ENCODE measurements at regions not wholly inside any gene's neighbourhood (a gene's known extent, or its start where the extent isn't known, plus 50 kb on each side); places are given as distances from the start of the nearest gene placed in this dataset.
"Not testable (repeated sequence)": the region's sequence is repeated elsewhere in the genome, so short reads cannot be mapped to it uniquely, and the experiment has no call there.

DNA sequence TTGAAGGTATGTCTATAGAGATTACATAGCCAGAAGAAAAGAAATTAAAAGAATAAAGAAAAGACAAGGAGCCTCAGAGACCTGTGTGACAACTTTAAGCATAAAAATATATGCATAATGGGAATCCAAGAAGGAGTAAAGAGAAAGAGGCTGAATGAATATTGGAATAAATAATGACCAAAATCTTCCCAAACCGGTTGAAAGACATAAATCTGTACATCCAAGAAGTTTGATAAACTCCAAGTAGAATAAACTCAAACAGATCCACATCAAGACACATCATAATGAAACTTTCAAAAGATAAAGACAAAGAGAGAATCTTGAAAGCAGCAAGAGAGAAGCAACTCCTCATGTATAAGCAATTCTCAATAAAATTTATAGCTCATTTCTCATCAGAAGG lies 132.4 kb upstream of the ZNF516 start:
- no peak for DNase-seq

DNA sequence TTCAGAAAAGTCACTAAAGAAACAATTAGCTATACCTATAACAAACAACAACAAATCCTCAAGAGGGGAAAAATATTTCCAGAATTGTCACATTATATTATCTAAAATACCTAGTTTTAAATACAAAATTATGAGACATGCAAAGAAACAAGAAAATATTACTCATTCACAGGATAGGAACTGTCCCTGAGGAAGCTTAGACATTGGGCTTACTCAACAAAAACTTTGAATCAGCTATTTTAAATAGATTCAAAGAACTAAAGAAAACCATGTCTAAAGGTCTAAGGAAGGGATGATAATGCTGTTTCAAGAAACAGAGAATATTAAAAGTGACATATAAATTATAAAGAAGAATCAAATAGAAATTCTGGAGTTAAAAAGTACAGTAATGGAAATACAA lies 131.9 kb upstream of the ZNF516 start:
- DNase-seq, result no peak

DNA sequence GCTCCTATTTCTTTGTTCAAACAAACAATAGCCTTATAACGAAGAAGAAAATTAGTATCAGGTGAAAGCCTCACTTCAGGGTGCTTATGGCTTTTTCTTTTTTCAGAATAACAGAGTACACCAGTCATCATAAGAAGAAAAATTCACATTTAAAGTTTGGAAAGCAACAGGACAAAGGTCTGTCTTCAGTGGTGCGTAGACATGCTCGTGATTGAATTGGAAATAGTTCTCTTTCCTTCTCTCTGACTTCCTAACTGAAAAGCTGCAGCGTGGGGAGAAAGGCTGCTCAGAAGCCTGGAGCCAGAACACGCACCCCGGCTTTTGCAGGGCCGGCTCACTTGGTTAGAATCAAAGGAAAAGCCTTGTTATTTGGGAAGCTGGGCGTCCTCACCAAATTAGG lies 127.6 kb upstream of the ZNF516 start:
- no peak for DNase-seq

GRCh38 chr18:76621782-76622495 lies 126.9 kb upstream of the ZNF516 start:
- DNase-seq, result no peak

DNA sequence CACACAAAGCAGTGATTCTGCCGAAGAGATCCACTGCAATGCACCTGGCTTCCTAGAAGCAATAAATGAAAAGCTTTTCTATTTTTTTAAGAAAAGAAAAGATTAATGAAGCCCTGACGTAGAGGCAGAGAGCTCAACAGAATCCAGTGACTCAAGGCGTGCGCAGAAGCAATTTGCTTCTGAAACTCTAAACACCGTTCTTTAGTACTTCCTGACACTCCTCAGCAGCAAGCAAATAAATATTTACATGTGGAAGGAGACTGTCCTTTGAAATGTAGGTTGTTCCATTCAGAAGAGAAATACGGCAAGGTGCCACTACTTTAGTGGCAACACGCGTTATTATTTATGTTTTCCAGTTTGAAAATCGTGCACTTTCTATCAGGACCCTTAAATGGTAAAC lies 126.2 kb upstream of the ZNF516 start:
- DNase-seq, result no peak

DNA sequence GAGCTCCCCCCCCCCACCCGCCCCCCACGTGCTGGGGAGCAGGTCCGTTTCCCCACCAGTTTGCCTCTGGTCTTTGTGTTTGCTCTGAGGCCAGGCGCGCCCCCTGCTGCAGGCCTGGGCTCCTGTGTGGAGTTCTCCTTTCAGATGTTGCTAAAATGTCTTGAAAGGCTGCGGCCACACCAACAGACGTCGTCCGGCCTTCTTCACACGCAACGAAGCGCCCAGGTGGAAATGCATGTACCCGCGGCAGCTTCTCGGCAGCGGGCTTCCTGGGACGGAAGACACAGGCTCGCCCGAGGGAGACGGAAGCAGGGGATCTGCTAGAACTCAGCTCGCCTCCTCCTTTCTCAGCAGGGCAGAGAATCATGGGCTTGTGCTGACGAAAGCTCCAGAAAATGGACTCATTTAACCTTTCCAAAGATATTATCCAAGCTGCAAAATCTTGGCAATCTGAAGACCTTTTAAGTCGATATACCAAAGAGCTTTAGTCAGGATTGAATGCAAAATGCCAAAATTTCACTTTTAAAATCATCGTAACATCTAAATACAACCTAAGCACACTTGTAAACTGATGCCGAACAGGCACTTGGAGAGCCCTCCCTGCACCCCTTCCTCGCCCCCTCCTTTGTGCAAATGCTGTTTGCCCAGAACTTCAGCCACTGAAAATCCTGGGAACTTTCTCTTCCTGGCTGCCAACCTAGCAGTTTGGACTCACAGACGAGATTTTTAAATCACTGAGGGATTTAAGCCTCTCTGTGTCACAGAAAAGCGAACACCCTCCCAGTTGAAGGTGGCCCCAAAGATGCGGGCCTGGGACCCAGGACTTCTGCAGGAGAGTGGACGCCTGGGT lies 125.5 kb upstream of the ZNF516 start:
- DNase-seq, result peak; percentile 26 to 50

GRCh38 chr18:76619621-76620315 lies 124.7 kb upstream of the ZNF516 start:
- DNase-seq, result peak; percentile 26 to 45

DNA sequence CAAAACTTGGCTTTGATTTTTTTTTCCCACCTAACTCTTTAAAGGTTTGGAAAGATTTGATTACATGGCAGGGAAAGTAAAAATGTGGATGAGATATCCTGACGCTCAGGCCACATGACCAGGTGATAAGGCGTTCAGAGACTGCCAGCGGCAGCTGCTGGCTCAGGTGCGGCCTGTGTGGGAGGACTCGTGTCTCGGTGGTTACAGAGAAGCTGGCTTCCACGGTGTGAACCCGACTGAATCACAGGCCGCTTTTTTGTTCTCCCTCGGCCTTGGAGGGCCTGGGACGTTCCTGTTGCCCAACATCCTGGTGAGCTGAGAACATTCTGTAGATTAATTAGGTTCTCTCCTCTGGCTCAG lies 124.2 kb upstream of the ZNF516 start:
- peak in 1 of 2 experiments; percentile 13 for DNase-seq

- DNase-seq, result no peak
Observed at GRCh38 chr18:76618721-76619120, 123.7 kb upstream of the ZNF516 start.

DNA sequence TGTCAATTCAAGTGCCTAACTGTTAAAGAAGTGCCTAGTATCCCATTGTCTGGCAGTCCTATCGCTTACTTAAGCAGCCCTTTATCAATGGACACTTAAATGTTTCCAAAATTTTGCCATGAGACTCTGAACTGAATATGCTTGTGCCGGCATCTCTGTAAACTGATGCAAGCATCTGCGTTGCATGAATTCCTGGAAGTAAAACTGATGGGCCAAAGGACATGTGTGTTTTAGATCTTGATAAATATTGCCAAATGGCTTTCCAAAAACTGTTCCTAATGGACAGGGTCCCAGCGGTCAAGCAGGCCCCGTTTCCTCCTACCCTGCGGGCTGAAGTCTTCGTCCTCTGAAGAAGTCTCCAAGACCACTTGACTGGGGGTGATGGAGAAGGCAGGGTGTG lies 121.3 kb upstream of the ZNF516 start:
- no peak for DNase-seq

- no peak for DNase-seq
Observed at GRCh38 chr18:76615065-76615733, 120.2 kb upstream of the ZNF516 start.

DNA sequence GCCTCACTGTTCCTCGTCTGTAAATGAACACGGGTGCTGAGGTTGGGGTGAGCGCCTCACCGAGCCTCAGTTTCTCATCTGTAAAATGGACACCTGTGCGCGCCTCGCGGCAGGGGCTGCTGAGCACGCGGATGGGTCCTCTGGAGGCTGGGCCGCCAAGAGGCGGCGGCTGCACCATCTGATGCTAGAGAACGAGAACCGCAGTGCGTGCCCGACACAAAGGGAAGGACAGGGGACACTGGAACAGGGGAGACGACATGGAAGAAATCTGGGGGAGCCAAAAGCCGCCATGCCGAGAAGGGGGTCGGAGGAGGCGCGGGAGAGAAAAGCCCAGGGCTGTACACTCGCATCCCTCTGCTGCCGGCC lies 118.7 kb upstream of the ZNF516 start:
- no peak for DNase-seq

- no peak for DNase-seq
Observed at GRCh38 chr18:76613053-76613754, 118.2 kb upstream of the ZNF516 start.

DNA sequence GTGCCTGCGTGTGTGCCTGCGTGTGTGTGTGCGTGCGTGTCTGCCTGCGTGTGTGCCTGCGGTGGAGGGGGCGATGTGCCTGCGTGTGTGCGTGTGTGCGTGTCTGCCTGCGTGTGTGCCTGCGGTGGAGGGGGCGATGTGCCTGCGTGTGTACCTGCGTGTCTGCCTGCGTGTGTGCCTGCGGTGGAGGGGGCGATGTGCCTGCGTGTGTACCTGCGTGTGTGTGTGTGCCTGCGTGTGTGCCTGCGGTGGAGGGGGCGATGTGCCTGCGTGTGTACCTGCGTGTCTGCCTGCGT lies 116.7 kb upstream of the ZNF516 start:
- DNase-seq, result not testable (repeated sequence)

- no peak for DNase-seq
Observed at GRCh38 chr18:76610933-76611749, 116.1 kb upstream of the ZNF516 start.

DNA sequence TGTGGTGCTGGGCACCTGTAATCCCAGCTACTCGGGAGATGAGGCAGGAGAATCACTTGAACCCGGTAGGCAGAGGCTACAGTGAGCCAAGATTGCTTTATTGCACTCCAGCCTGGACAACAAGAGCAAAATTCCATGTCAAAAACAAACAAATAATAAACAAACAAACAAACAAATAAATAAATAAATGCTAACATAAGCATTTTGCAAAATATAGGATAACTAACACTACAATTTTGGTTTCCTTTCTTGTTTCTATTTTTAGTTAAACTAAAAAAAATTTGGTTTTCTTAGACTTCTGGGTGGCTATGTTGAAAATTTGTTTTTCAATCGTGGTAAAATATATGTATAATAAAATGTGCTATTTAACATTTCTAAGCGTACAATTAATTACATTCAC lies 115.0 kb upstream of the ZNF516 start:
- DNase-seq, result no peak

- no peak for DNase-seq
Observed at GRCh38 chr18:76605341-76605929, 110.4 kb upstream of the ZNF516 start.

DNA sequence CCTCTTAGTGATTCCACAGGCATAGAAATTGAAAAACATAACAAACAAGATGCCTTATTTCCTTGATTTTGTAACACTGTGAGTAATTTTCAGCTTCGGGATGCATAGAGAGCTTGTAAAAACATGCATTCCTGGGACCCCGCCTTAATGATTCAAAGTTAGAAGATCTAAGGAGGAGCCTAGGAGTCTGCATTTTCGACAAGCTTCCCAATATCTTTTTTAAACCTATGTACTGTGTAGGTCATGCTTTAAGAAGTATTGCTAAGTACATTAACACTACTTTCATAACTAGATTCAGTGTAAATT lies 109.8 kb upstream of the ZNF516 start:
- no peak for DNase-seq

DNA sequence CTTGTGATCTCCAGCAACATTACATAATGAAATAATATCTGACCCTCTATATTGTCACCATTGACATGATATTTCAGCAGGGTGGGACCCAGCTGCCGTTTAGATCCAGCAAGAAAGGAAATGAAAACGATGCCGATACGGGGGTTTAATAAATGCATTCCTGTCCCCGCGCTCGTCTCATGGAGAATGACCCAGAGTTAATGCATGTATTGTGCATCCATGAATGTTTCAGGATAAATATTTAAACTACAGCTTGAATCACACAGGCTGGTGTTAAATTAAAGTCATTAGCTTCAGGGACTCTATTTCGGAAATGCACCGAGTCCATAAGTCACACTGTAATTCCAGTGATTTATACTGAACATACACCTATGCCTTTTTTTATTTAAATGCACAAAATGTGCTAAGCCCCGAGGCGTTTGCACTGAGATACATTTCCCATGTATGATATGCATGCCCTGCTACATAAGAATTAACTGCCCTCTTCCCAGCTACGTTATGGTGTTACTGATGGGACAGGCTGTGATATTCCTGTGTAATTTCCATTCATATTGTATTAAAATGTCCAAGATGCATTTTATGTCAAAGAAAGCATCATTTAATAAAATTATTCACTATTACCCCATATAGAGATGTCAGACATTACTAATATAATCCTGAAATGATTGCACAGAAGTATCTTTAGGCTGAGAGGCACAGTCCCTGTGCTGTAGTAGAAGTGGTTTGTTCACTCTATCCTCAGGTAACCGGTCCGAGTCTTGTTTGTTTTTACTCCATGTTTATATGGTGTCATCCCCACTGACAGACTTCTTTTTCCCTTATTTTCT lies 109.3 kb upstream of the ZNF516 start:
- DNase-seq, result no peak

DNA sequence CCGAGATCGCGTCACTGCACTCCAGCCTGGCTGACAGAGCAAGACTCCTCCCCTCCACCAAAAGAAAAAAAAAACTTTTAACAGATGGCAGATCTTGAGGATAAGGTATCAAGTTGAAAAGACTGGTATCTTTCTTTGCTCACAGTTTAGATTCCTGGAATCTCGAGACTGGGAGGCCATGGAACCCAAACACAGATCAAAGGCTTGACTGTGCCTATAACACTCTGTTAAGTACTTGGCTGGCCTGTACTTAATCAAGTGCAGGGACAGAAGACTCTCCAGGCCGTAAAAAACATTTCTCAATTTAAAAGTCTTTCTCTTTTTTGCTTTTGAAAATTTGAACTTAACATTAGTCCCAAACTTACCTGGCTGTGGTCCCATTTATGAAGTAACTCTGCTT lies 107.1 kb upstream of the ZNF516 start:
- DNase-seq, result no peak

DNA sequence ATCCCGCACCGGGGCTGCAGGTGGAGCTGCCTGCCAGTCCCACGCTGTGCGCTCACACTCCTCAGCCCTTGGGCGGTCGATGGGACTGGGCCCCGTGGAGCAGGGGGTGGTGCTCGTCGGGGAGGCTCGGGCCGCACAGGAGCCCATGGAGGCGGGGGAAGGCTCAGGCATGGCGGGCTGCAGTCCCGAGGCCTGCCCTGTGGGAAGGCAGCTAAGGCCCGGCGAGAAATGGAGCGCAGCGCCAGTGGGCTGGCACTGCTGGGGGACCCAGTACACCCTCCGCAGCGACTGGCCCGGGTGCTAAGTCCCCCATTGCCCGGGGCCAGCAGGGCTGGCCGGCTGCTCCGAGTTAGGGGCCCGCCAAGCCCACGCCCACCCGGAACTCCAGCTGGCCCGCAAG lies 105.0 kb upstream of the ZNF516 start:
- not testable (repeated sequence) for DNase-seq

Measured in NCI-H187 (cell line).